Activated CD4-positive, alpha-beta T cell treated with anti-CD3 and anti-CD28 coated beads for 36 hours (primary cell): ENCODE measurements at regions not wholly inside any gene's neighbourhood (a gene's known extent, or its start where the extent isn't known, plus 50 kb on each side); places are given as distances from the start of the nearest gene placed in this dataset.
"Not testable (repeated sequence)": the region's sequence is repeated elsewhere in the genome, so short reads cannot be mapped to it uniquely, and the experiment has no call there.

ENCODE experiments used
- ATAC-seq: fragments of 200-7000 bp; cut with Tn5 transposase; one replicate; pipeline ENCODE4 v1.10.0; 2021; ENCODE audit warnings: mild to moderate bottlenecking, moderate library complexity
- CTCF ChIA-PET: fragments of 350-600 bp; sonication (Branson Sonifier 250); formaldehyde crosslinking; loops from one replicate; lab custom pipeline; 2021; ENCODE audit warnings: antibody characterized with exemption; lab: Charles Lee
- POLR2A ChIA-PET: fragments of 350-600 bp; sonication (Branson Sonifier 250); formaldehyde crosslinking; loops from one replicate; lab custom pipeline; 2021; ENCODE audit warnings: antibody characterized with exemption, inconsistent platforms; lab: Charles Lee
- DNase-seq: peaks from one replicate; pipeline ENCODE4 v3.0.0-alpha.2; 2020
- H3K27ac Mint-ChIP-seq: one replicate; pipeline ENCODE4 v1.8.0; 2021; ENCODE audit warnings: mixed read lengths
- H3K27me3 Mint-ChIP-seq: one replicate; pipeline ENCODE4 v1.8.0; 2021; ENCODE audit warnings: mixed read lengths
- H3K36me3 Mint-ChIP-seq: one replicate; pipeline ENCODE4 v1.8.0; 2021; ENCODE audit warnings: low read depth, mixed read lengths
- H3K4me1 Mint-ChIP-seq: one replicate; pipeline ENCODE4 v1.8.0; 2021; ENCODE audit warnings: mixed read lengths
- H3K4me3 Mint-ChIP-seq: one replicate; pipeline ENCODE4 v1.8.0; 2021; ENCODE audit warnings: mild to moderate bottlenecking, moderate library complexity, mixed read lengths
- H3K9me3 Mint-ChIP-seq: one replicate; pipeline ENCODE4 v1.8.0; 2021; ENCODE audit warnings: low read depth, mixed read lengths
- intact Hi-C, 2 experiments: fragments of 100-400 bp; cut with DNase I in 1 of 2; cut with micrococcal nuclease in 1 of 2; formaldehyde crosslinking; loops; one replicate each; pipeline versions ENCODE4 v1.14.2 to v1.15.1; 2022 to 2024; cut with DNase I, micrococcal nuclease

GRCh38 chr7:25602730-25603426 is 374.6 kb upstream of the NPVF start:
- H3K4me1 Mint-ChIP-seq, H3K27me3 Mint-ChIP-seq, H3K9me3 Mint-ChIP-seq, intact Hi-C loops, DNase-seq, H3K27ac Mint-ChIP-seq, CTCF ChIA-PET, H3K36me3 Mint-ChIP-seq, ATAC-seq, POLR2A ChIA-PET: not testable (repeated sequence)
- H3K4me3 Mint-ChIP-seq: peak overlapping the region; percentile 54

- H3K4me1 Mint-ChIP-seq, DNase-seq, POLR2A ChIA-PET, ATAC-seq, H3K36me3 Mint-ChIP-seq, H3K27ac Mint-ChIP-seq, intact Hi-C loops, H3K27me3 Mint-ChIP-seq, H3K9me3 Mint-ChIP-seq, CTCF ChIA-PET: not testable (repeated sequence)
- H3K4me3 Mint-ChIP-seq: peak overlapping the region; percentile 54
These were observed 375.1 kb upstream of the NPVF start for GRCh38 chr7:25603427-25603740.

- no peak overlapping the region for H3K4me3 Mint-ChIP-seq
- intact Hi-C loops: no loop called here
These were observed 382.9 kb upstream of the NPVF start for GRCh38 chr7:25611196-25611595.

GRCh38 chr7:25613912-25614311 is 385.6 kb upstream of the NPVF start:
- H3K27me3 Mint-ChIP-seq: no peaks in the 10 kb centered on the region
- intact Hi-C loops: no loop called here
- ATAC-seq: peak; percentile 72
- peaks cover 10% of the 10 kb centered on the region for H3K9me3 Mint-ChIP-seq
- no peak overlapping the region for H3K27ac Mint-ChIP-seq
- peaks cover 2% of the 10 kb centered on the region for H3K36me3 Mint-ChIP-seq
- ChIA-PET CTCF (no interaction called here), POLR2A (no interaction called here)
- H3K4me3 Mint-ChIP-seq: no peak overlapping the region
- H3K4me1 Mint-ChIP-seq: peaks cover 39% of the 10 kb centered on the region
- DNase-seq: no peak

More at GRCh38 chr7:25611196-25611595, 382.9 kb upstream of the NPVF start:
- Mint-ChIP-seq H3K36me3 (peaks cover 2% of the 10 kb centered on the region), H3K27me3 (no peaks in the 10 kb centered on the region), H3K9me3 (peaks cover 10% of the 10 kb centered on the region), H3K4me1 (peaks cover 24% of the 10 kb centered on the region), H3K27ac (no peak overlapping the region)
- CTCF ChIA-PET: no interaction called here
- POLR2A ChIA-PET: no interaction called here
- no peak for DNase-seq
- ATAC-seq: no peak

GRCh38 chr7:25614415-25614814 is 386.1 kb upstream of the NPVF start:
- CTCF ChIA-PET: no interaction called here
- intact Hi-C loops: no loop called here
- ATAC-seq: no peak

GRCh38 chr7:25615003-25615402 is 386.7 kb upstream of the NPVF start:
- H3K9me3 Mint-ChIP-seq: peaks cover 10% of the 10 kb centered on the region
- no peaks in the 10 kb centered on the region for H3K27me3 Mint-ChIP-seq
- intact Hi-C loops: no loop called here
- ChIA-PET CTCF (no interaction called here), POLR2A (no interaction called here)
- ATAC-seq (no peak), DNase-seq (no peak)
- H3K4me1 Mint-ChIP-seq: peaks cover 49% of the 10 kb centered on the region
- H3K4me3 Mint-ChIP-seq: no peak overlapping the region
- H3K27ac Mint-ChIP-seq: no peak overlapping the region
- peaks cover 2% of the 10 kb centered on the region for H3K36me3 Mint-ChIP-seq

More at GRCh38 chr7:25614415-25614814, 386.1 kb upstream of the NPVF start:
- POLR2A ChIA-PET: no interaction called here
- Mint-ChIP-seq H3K27ac (no peak overlapping the region), H3K4me1 (peaks cover 44% of the 10 kb centered on the region), H3K4me3 (no peak overlapping the region), H3K27me3 (no peaks in the 10 kb centered on the region), H3K36me3 (peaks cover 2% of the 10 kb centered on the region), H3K9me3 (peaks cover 10% of the 10 kb centered on the region)
- DNase-seq: no peak

- CTCF ChIA-PET: interaction anchor here (0.9 kb wide), 1 partner anchor 14 kb away, joined by 3 read pairs; no protein-coding TSS in a partner anchor
- ATAC-seq (no peak), DNase-seq (no peak)
- intact Hi-C loops: no loop called here
- Mint-ChIP-seq H3K9me3 (peaks cover 10% of the 10 kb centered on the region), H3K4me3 (no peak overlapping the region), H3K4me1 (peaks cover 55% of the 10 kb centered on the region), H3K27ac (no peak overlapping the region), H3K36me3 (peaks cover 2% of the 10 kb centered on the region), H3K27me3 (no peaks in the 10 kb centered on the region)
- POLR2A ChIA-PET: no interaction called here
These were observed 387.3 kb upstream of the NPVF start for GRCh38 chr7:25615593-25615992.

GRCh38 chr7:25617214-25617613 is 388.9 kb upstream of the NPVF start:
- H3K27me3 Mint-ChIP-seq: no peaks in the 10 kb centered on the region
- H3K27ac Mint-ChIP-seq: no peak overlapping the region
- ChIA-PET CTCF (interaction anchor here (0.6 kb wide), 1 partner anchor 1066 kb away, joined by 4 read pairs; no protein-coding TSS in a partner anchor), POLR2A (no interaction called here)
- no peak overlapping the region for H3K4me3 Mint-ChIP-seq
- intact Hi-C loops: no loop called here
- no peak for ATAC-seq
- peaks cover 3% of the 10 kb centered on the region for H3K9me3 Mint-ChIP-seq
- H3K4me1 Mint-ChIP-seq: peaks cover 57% of the 10 kb centered on the region
- DNase-seq: no peak
- H3K36me3 Mint-ChIP-seq: peaks cover 2% of the 10 kb centered on the region

- no peak overlapping the region for H3K4me3 Mint-ChIP-seq
- H3K27ac Mint-ChIP-seq: no peak overlapping the region
- no peaks in the 10 kb centered on the region for H3K27me3 Mint-ChIP-seq
- POLR2A ChIA-PET: no interaction called here
- no peak for DNase-seq
- no peak for ATAC-seq
- intact Hi-C loops: no loop called here
- H3K4me1 Mint-ChIP-seq: peaks cover 57% of the 10 kb centered on the region
- CTCF ChIA-PET: no interaction called here
- H3K9me3 Mint-ChIP-seq: peaks cover 2% of the 10 kb centered on the region
- H3K36me3 Mint-ChIP-seq: peaks cover 2% of the 10 kb centered on the region
These were observed 389.4 kb upstream of the NPVF start for GRCh38 chr7:25617673-25618072.

- H3K36me3 Mint-ChIP-seq: no peaks in the 10 kb centered on the region
- H3K27ac Mint-ChIP-seq: no peak overlapping the region
- intact Hi-C loops: no loop called here
- POLR2A ChIA-PET: no interaction called here
- CTCF ChIA-PET: interaction anchor here (0.6 to 1.4 kb wide), 3 partner anchors 10 to 789 kb away, joined by 4 to 5 read pairs (median 4); no protein-coding TSS in a partner anchor
- H3K27me3 Mint-ChIP-seq: no peaks in the 10 kb centered on the region
- ATAC-seq (no peak), DNase-seq (no peak)
- H3K9me3 Mint-ChIP-seq: no peaks in the 10 kb centered on the region
- no peak overlapping the region for H3K4me3 Mint-ChIP-seq
- peaks cover 45% of the 10 kb centered on the region for H3K4me1 Mint-ChIP-seq
These were observed 391.1 kb upstream of the NPVF start for GRCh38 chr7:25619381-25619780.

- intact Hi-C loops: no loop called here
- peak; percentile 26 for DNase-seq
- peak overlapping the region; percentile 20 for H3K4me3 Mint-ChIP-seq
- no peaks in the 10 kb centered on the region for H3K9me3 Mint-ChIP-seq
- peak; percentile 44 for ATAC-seq
- H3K4me1 Mint-ChIP-seq: peaks cover 44% of the 10 kb centered on the region
- H3K27ac Mint-ChIP-seq: peak overlapping the region; percentile 66
- ChIA-PET CTCF (interaction anchor here (0.6 to 1.4 kb wide), 4 partner anchors 10 to 789 kb away, joined by 3 to 5 read pairs (median 4); no protein-coding TSS in a partner anchor), POLR2A (no interaction called here)
- H3K27me3 Mint-ChIP-seq: no peaks in the 10 kb centered on the region
- H3K36me3 Mint-ChIP-seq: no peaks in the 10 kb centered on the region
These were observed 391.9 kb upstream of the NPVF start for GRCh38 chr7:25619963-25620799.
